ENCODE measurements at regions not wholly inside any gene's neighbourhood (a gene's known extent, or its start where the extent isn't known, plus 50 kb on each side); places are given as distances from the start of the nearest gene placed in this dataset.

DNA sequence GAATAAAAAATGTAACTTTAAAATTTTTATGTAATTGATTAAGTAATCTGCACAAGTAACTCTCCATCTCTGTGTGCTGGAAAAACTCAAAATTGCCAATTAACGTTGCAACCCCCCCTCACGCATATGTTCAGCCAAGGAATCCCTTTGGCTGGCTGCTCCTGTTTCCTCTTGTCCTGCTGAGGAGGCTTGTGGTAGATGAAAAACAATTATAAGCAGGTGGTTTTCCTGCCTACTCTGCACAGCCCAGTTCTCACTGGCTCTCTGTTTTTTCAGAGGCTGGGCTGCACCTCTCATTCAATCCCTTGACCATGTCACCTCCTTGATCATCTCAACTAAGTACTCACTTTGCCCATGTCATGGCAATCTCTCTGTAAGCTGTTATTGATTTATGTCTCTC lies 1068.4 kb downstream of the ARAP2 start:
- DNase-seq (ENCODE audit: insufficient read length, low spot score) (no peak), FAIRE-seq (no peak)
- no peak for TF ChIP-seq POLR2A (IDR thresholded peaks at IDR 0.05; ENCODE audit: low read depth, low read length)

DNA sequence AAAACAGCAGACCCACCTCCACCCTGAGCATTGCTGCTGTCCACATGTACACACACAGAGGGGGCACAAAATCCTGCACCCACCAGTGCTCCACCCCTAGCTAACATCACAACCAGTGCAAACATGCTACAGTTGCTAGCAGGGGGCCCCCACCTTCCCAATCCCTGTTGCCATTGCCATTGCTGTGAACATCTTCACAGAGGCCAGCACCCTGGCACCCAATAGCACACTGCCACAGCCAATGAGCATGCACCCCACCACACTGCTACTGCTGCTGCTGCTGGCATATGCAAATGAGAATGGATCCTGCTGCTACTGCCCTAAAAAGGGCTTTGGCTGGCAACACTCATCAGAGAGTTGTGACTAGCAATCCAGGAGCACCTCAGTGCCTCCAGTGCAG lies 1061.9 kb downstream of the ARAP2 start:
- no peak for TF ChIP-seq POLR2A (IDR thresholded peaks at IDR 0.05; ENCODE audit: low read depth, low read length)
- FAIRE-seq (no peak), DNase-seq (ENCODE audit: insufficient read length, low spot score) (no peak)

DNA sequence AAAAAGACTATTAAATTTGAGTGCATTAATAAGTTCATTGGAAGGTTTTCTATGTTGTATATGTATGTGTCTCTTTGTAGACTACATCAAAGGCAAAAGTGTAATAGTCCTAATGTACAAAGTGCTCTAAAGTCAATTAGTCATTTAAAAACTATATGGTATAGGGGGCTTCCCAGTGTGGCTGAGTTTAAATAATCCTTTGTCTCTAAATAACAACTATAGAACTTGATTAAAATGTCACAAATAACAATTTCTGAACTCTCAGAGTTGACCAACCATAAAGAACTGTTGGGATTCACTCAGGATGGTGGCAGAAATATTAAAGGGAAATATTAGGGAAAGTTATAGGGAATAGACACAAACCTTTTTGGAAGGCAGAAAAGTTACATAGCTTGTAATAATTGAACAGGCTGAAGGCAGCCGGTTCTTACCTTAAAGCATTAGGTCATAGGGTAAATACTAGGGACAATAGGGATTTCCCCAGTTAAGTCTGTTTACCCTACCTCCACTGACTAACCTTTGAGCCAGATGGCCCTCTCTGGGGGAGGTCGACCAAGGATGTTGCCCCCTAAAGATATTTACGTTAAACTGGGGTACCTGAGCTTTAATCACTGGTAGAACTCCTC lies 1054.2 kb downstream of the ARAP2 start:
- FAIRE-seq (no peak), DNase-seq (ENCODE audit: insufficient read length, low spot score) (no peak)
- TF ChIP-seq POLR2A (IDR thresholded peaks at IDR 0.05; ENCODE audit: low read depth, low read length), result no peak

DNA sequence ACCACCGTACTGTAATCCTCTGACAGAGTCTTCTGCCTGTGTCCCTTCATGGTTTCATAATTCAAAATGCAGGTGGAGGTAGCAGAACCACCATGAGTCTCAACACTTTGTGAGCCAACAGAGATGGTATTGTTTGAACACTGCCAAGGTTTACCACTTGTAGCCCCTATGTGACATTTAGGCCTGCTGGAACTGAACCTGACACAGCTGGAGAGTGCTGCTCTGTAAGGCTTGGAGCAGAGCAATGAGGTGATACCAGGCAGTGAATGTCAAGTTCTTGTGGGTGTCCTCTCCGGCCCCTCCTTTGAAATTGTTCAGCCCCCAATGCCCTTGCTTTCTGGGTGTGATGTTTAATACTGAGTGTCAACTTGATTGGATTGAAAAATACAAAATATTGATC lies 1042.9 kb downstream of the ARAP2 start:
- FAIRE-seq, result no peak
- no peak for TF ChIP-seq POLR2A (IDR thresholded peaks at IDR 0.05; ENCODE audit: low read depth, low read length)
- no peak for DNase-seq (ENCODE audit: insufficient read length, low spot score)

DNA sequence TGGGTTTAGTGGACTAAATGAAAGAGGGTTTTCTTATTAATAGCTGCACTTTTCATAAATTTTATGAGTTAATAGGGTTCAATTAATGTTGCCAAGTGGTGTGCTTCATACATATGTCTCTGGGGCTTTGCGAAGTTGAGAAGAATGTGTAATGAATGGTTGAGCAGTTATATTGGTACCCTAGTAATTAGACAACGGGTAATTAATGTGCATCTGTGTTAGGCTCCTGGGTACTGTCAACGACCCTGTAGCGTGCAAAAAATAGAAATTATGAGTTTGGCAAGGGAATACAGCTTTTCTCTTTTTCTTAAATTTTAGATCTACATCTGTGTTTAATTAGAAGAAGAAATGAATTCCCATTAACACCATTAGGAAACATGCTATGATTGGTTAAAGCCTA lies 1027.7 kb downstream of the ARAP2 start:
- FAIRE-seq (no peak), DNase-seq (ENCODE audit: insufficient read length, low spot score) (no peak)
- TF ChIP-seq POLR2A (IDR thresholded peaks at IDR 0.05; ENCODE audit: low read depth, low read length), result no peak

DNA sequence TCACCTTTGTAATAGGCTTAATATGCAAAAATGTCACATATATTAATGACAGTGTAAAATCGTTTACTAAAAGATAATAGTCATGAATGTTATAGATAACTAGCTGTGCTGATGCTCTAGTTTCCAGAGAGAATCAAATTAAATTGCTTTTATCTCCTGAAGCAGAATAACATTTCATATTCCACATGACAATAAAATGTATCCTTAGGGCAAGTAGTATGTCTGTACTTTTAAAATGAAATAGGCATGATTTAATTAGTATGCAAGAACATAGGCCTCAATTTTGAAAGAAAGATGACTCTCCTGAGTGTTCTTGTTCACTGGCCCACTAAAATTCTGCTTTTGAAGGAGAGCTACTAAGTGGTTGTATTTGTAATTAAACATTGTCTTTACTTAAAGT lies 1027.0 kb downstream of the ARAP2 start:
- TF ChIP-seq POLR2A (IDR thresholded peaks at IDR 0.05; ENCODE audit: low read depth, low read length), result no peak
- DNase-seq (ENCODE audit: insufficient read length, low spot score) (no peak), FAIRE-seq (no peak)

DNA sequence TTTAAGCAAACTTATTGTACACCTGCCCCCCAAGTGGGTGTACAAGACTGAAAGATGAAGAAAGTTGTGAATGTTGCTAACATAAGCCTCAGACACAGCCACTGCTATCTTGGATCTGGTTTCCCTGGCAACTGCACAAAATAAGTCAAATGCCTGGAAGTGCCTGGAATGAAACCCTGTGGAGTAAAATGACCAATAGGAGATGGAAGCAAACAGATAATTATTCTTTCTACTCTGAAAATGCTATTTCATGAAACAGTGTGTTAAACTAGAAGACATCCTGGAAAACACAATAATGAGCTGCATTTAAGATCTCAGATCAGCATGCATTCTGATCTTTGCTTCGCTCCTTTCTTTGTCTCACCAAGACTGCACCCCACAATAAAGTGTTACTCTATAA lies 1016.0 kb downstream of the ARAP2 start:
- DNase-seq (ENCODE audit: insufficient read length, low spot score), result no peak
- no peak for FAIRE-seq

DNA sequence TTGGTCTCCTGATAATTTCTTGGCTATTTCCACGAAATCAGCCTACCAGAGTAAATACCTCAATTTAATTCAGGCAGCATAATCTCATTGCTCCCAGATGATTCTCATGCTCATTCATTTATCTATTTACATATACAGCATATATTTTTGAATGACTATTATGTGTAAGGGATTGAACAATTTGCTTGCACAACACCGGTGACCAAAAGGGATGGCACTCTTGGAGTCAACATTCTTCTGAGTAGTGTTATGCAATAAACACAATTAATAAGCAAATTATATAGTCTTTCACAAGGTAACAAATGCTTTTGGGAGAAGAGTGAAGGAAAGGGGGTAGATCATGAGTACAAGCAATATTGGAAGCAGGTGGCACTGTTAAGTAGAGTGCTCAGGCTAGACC lies 1015.3 kb downstream of the ARAP2 start:
- no peak for FAIRE-seq
- TF ChIP-seq POLR2A (IDR thresholded peaks at IDR 0.05; ENCODE audit: low read depth, low read length), result no peak

More for the DNA sequence above, 1016.0 kb downstream of the ARAP2 start:
- TF ChIP-seq POLR2A (IDR thresholded peaks at IDR 0.05; ENCODE audit: low read depth, low read length), result no peak

DNA sequence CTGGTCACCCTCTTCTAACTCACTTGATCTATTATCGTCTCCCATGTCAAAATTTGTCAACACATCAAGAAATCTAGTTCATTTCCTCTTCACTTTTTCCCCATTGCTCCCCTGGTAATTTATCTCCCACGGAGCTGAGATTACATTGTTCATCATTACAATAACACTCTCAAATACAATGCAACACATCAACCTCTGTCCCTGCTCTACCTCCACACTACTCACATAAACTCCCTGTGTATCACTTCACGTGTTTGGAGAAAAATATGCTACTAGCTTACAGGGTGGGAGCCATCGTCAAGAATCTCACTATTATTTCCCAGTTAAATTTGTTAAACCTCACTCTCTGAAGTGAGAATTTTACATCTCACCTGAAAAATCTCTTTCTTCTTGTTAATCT lies 1006.4 kb downstream of the ARAP2 start:
- no peak for FAIRE-seq
- no peak for TF ChIP-seq POLR2A (IDR thresholded peaks at IDR 0.05; ENCODE audit: low read depth, low read length)
- DNase-seq (ENCODE audit: insufficient read length, low spot score), result no peak

More for the DNA sequence above, 1015.3 kb downstream of the ARAP2 start:
- DNase-seq (ENCODE audit: insufficient read length, low spot score), result no peak

DNA sequence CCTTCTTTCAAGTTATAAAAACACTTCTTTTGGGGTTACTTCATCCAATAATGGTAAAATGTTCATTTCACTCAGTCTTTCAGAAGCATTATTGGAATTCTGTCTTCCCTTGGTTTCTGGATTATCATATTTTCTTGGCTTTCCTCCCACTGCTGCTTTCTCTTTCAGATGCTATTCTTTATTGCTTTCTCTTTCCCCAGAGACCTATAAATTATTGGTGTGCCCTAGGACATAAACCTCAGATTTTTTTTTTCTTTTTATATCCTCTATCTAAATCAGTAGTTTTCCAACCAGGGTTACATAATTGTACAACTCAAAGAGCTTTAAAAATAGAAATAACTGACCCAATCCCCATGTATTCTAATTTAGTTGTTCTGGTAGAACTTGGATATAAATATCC lies 1005.5 kb downstream of the ARAP2 start:
- no peak for FAIRE-seq
- no peak for DNase-seq (ENCODE audit: insufficient read length, low spot score)
- no peak for TF ChIP-seq POLR2A (IDR thresholded peaks at IDR 0.05; ENCODE audit: low read depth, low read length)

DNA sequence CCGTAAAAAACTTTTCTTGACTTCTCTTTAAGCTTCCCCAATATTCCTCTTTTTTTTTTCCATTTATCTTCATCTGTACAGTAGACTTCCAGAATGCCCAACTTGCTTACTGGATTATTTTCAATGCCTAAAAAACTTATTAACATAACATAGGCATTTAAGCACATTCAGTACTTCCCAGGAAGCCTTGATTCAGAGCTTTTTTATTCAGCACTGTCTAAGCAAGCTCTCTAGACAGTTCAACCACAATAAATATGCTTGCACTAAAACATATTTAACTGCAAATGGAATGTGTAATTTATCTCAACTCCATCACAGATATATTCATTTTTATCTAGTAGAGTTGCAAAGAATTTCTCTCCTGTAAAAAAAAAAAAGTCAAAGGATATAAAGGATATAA lies 997.8 kb downstream of the ARAP2 start:
- DNase-seq (ENCODE audit: insufficient read length, low spot score) (no peak), FAIRE-seq (no peak)
- no peak for TF ChIP-seq POLR2A (IDR thresholded peaks at IDR 0.05; ENCODE audit: low read depth, low read length)

DNA sequence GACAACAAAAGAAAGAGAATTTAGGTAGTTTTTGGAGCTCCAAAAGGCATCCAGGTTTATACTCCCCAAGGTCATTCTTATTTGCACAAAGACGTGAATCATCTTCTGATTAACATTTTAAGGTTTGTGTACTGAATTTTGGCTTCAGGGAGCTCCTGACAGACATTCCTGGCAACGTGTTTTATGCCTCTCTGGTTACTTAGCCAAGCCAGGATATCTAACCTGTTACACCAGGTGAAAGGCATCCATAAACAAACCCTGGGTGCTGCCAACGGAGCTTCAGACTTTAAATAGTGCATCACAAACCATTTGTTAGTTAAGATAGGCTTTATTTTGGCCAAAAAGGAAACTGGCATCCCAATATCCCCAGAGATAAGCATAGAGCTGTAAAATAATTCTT lies 997.3 kb downstream of the ARAP2 start:
- FAIRE-seq, result no peak
- no peak for DNase-seq (ENCODE audit: insufficient read length, low spot score)

DNA sequence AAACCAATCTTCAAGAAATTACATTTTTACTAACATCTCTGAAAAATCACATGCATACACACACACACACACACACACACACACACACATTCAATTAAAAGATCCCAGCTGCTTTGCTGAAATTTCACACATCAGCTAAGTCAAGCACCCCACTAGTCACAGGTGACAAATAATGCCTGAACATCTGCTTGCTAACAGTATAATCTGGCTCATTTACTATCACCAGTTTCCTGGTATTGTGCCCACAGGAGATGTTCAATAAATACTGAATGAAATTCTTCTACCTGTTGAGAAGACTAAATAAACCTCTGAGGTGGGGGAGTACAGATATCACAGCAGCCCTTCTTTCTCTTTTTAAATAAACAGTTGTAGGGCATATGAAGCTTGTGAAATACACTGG lies 994.0 kb downstream of the ARAP2 start:
- FAIRE-seq, result no peak
- TF ChIP-seq POLR2A (IDR thresholded peaks at IDR 0.05; ENCODE audit: low read depth, low read length), result no peak
- DNase-seq (ENCODE audit: insufficient read length, low spot score), result no peak

More for the DNA sequence above, 997.3 kb downstream of the ARAP2 start:
- no peak for TF ChIP-seq POLR2A (IDR thresholded peaks at IDR 0.05; ENCODE audit: low read depth, low read length)

DNA sequence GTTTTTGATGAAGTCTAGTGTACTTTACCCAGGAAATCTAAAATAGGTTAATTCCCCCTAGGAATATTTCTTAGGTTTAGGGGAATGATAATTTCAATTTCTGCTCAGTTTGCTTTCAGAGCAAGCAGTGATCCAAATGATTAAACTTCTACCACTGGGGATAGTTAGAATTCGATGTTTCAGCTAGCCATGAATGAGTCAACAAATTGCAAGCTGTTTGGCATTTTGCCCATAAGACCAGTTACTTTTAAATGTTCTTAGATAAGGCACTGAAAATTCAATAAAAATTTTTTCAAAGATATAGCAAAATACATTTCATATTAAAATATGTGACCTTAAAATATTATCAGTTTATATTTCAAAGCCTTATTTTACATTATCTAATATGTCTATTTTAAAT lies 993.6 kb downstream of the ARAP2 start:
- no peak for FAIRE-seq
- no peak for TF ChIP-seq POLR2A (IDR thresholded peaks at IDR 0.05; ENCODE audit: low read depth, low read length)
- DNase-seq (ENCODE audit: insufficient read length, low spot score), result no peak

DNA sequence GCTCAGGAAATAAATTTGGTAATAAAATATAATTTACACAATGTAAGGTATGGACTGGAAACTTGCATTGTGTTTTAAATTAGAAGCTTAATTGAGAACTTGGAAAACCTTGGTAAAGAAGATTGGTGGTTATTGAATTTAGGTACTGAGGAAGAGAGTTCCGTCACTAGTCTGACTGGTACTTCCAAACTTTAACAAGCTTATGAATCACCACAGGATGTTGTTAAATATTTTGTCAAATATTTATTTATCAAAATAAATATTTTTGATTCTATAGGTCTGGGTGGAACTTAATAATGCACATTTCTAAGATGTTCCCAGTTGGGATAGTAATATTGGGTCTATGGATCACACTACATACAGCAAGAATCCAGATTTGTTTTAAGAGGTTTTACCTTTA lies 992.2 kb downstream of the ARAP2 start:
- DNase-seq (ENCODE audit: insufficient read length, low spot score), result no peak
- FAIRE-seq, result no peak
- no peak for TF ChIP-seq POLR2A (IDR thresholded peaks at IDR 0.05; ENCODE audit: low read depth, low read length)

DNA sequence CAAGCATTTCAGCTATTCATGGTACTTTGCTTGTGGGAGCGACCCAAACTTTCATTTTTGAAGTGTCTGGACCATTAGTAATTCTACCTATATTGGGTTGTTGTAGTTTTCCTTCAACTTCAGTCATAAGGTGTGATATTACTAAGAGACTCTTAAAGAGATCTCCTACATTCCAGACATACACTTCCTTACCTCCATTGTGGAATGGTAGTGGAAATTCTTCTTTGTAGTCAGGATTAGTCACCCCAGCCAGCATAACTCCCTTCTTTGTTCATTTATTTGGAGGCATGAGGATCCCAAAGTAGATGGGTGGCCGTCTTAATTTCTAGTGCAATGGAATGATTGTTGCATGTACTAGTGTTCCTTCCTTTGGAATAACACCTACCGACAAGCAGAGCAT lies 991.4 kb downstream of the ARAP2 start:
- DNase-seq (ENCODE audit: insufficient read length, low spot score), result no peak
- no peak for FAIRE-seq
- TF ChIP-seq POLR2A (IDR thresholded peaks at IDR 0.05; ENCODE audit: low read depth, low read length), result no peak

Data from H54 (cell line).